ENCODE measurements at regions not wholly inside any gene's neighbourhood (a gene's known extent, or its start where the extent isn't known, plus 50 kb on each side); places are given as distances from the start of the nearest gene placed in this dataset.

DNA sequence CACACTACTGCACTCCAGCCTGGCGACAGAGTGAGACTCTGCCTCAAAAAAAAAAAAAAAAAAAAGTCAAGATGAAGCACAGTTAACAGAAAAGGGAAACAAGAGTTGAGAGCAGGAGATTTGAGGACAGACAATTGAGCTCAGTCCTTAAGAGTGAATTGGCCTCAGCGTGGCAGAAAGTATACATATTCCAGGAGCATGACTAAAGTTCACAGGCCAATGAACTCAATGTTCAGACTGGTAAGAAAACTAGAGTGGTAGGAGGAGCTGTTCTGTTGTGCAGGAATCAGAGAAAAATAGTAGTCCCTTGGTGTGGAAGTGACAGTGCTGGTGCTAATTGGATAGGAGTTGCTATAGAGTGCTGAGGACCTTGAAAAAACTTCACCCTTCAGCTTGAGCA lies 60.0 kb downstream of the NRN1 start:
- DNase-seq = no peak

DNA sequence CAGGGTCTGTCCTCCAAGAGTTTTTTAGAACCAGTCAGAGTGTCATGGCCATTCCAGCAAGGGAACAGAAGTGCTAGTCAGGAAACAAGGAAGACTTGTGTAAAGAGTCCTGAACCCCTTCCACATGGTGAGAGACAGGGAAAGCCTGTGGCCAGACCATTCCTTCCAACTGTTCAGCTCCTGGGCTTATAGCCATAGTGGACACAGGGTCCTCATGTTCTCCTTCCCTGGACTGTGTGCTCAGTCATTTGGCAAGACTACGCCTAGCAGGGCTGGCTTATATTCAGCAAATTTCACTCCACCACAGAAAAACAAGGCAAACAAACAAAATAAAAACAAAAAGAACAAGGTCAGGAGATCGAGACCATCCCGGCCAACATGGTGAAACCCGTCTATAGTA lies 60.5 kb downstream of the NRN1 start:
- no peak for DNase-seq

DNA sequence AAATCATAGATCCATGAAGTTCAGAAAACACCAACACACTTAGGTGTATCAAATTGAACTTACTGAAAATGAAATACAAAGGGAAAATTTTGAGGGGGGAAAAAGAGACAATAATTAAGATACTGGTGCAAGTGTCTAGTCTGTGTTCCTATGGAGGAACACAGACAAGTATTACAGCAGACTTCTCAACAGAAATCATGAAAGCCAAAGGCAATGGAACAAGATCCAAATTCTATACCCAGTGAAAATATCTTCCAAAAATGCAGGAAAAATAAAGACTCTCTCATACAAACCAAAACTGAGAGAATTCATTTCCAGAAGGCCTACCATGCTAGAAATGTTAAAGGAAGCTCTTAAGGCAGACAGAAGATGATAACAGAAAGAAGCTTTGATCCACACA lies 63.1 kb downstream of the NRN1 start:
- no peak for DNase-seq

DNA sequence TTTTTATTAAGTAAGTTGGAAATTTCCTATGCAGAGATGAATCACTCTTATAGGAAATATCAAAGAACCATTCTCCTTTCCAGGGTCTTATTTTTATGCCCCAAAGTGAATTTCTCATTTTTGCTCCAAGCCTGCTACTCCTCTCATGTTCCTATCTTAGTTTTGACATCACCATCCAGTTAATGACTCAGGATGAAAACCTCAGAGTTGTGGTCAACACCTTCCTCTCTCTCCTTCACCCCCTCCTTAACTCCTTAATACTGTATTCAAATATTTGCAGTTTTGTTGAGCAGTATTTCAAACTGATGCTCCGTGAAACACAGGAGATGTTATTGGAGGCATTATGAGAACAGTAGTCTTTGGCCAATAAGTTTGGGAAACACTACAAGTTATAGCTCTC lies 64.1 kb downstream of the NRN1 start:
- DNase-seq = no peak

DNA sequence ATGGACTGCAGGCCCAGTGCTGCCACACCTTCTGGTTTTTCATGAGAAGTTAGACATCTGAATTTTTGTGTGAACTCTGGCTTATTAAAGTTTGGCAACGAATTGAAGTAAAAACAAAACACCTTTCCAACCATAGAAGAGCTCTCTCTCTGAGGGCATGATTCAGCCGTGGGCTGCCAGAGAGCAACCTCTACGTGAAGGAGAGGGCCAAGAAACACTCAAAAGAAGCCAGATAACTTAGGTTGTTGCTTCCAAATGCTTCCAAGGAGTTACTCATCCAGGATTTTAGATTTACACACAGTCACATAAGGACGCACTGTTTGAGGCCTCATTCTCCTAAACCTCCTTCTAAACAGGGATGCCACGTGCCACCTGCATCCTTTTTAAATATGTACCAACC lies 65.5 kb downstream of the NRN1 start:
- DNase-seq = no peak

DNA sequence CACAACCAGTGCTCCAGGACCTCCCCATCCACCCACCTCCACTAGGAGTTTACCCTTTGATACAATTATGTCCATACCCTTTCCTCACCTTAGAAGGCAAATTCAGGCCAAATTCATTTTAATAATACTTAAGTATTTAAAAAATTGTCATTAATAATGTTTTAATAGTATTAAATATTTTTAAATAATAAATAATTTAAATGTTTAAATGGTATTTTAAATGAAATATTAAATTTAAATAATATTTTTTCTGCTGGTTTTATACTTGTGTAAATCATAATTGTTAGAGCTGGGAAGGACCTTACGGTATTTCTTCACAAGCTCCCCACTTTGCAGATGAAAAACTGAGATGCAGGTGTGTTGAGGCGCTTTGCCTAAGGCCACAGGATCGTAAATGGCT lies 67.8 kb downstream of the NRN1 start:
- no peak for DNase-seq

DNA sequence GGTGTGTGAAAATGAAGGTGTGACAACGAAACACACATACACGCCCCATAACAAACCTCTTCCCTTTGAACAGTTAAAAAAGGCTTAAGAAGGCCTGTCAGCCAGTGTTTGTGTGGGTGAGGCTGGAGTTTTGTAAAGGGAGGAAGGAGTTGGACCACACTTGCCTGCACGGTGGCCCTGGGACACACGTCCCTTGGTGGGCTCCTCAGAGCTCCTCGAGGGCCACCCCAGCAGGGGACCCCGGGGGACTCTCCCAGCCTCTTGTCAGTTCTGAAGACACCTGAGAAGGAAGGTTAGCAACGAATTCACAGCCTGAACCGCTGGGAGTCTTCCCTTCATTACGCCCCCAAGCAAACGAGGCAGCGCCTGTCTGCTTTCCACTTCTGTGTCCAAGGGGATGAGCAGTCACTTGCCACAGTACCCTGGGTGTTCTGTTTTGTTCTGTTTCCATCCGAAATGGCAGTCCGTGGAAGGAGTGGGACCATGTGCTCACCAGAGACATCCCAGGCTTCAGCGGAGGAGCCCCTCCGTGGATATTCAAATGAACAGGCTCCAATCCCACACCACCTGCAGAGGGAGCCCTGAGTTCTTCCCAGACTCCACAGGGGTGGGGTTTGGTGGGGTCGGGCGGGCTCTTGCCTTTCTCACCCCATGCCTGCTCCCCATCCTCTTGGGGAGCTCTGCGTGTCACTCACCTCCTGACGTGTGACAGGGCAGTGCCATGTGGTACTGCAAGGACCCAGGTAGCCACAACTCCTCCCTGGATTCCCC lies 68.6 kb downstream of the NRN1 start:
- DNase-seq = no peak

DNA sequence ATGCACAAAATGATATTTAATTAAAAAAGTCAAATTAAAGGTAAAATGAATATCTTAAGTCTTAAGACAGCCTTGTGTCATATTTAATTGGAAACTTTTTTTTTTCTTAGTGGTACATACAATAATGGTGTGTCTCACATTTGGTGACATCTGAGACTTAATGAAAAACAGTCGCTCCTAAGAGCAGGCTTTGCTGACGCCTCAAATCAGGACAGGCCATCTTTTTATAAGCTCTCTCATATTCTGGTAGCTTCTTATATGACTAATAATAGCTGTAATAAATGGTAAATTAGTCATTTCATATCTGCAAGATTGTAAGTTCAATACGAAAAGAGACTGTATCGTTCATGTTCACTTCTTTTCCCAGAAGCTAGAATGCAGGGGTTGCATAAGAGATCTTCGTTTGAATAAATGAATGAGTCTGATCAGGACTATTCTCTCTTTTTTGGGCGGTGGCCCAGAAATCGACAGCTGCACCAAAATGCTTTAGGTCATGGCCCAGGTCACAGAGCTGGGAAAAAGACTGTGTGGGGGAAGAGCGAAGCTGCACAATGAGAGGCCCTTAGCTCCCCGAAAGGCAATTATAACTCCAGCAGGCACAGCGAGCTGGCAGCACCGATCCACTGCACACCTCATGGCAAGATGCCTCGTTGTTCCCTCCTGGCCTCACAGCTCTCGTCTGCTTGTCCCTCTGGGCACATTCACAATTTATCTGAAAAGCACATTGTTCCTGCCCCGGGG lies 69.4 kb downstream of the NRN1 start:
- DNase-seq = no peak

DNA sequence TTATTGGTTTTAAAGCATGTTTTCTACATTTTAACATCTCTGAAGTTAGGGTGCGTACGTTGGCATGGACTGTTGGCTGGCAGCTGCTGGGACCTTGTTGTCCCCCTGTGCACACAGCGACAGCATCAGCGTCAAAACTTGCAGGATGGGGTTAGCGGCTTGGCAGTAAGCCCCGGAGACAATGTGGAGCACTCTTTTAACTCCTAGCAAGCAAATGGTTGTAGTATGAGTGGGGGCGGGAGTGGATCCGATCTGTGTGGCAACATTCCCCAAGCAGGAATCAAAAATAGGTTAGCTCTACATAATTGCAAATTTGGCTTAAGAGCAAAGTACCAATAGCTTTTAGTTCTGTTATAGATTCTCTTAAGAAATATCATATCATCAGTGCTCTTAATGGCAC lies 70.1 kb downstream of the NRN1 start:
- DNase-seq = no peak

DNA sequence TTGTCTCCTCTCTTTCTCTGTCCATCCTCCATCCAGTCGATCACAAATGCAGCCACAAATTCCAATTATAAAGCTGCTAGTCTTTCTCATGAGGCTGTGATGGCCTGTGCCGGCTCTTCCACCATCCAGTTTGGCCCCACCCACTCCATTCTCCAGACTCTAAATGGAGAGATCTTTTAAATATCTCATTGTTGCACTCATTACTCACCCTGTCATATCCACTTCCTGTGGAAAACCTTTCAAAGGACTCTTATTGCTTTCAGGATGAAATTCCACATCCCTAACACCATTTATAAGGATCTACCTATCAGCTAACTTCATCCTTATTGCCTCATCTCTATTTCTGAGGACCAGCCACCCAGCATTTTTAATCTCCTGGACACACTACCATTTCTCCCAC lies 70.6 kb downstream of the NRN1 start:
- no peak for DNase-seq

DNA sequence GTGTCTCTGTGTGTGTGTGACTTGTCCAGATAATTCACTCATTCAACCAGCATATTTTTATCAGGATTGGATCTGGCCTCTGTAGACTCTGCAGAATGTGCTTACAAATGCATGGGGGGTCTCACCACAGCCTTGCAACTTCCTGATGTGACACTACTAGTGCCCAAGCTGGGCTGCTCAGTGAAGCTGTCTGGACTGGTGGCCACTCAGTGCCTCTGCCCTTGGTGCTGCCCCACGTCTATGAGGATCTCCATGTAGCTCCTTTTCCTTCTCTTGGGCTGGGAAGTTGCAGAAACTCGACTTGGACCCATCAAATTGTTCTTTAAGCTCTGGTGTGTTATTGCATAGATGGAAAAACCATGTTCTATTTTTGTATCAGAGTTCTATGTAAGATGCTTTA lies 75.8 kb downstream of the NRN1 start:
- DNase-seq = no peak

DNA sequence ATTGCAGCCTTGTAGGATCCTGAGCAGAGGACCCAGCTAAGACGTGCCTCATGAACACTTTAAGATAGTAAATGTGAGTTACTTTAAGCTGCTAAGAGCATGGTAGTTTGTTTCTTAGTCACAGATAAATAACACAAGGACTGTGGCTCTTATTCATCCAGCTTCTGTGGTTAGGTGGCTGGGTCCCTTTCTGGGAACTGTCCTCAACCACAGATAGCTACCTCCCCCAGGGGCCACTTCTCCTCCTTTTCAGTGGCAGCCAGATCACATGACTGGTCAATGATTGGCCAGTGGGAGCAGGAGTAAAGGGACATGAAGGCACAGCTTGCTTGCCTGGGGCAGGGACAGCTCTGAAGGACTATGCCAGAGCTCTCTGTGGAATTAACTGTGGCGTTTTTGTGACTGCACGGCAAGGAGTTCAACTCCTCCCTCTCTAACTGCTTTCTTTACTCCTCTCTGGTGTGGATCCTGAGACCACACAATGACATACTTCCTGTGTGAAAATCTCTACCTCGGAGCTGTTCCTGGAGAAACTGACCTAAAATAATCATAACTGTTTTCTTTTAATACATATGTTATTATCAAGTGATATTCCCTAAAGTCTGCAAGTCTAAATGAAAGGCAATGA lies 76.5 kb downstream of the NRN1 start:
- no peak for DNase-seq

DNA sequence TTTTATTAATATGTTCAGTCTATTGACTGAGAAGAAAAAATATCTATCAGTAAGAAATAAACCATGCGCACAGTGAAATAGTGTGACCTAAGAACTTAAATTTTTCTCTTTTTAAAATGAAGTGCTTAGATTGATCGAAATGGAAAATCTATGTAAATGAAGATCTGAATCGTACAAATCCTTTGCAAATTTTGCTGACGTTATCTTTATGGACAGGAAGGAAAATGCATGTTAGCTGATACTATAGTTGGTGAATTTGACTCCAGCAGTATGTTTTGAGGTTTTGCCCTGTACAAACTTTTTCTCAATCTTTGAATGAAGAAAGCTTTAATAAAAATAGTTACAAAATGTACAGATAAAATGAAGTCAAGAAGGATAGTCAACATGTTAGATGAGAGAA lies 82.9 kb downstream of the NRN1 start:
- DNase-seq = no peak

DNA sequence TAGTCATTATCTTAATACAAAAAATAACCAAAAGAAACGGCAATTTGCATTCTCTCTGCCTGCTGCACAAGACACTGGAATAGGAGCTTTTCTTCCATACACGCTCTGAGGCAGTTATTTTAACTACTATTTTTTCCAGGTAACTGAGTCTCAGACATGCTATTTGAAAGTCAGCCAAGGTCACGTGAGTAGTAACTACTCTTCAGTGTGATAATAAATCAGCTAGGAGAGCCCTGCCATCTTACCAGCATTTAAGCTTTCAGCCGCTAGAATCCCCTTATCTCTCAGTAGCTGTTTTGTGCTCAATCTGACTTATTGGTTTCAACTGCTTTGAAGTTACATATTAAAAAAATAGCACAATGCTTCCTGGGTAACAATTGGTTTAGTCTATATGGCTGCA lies 84.5 kb downstream of the NRN1 start:
- DNase-seq = no peak

DNA sequence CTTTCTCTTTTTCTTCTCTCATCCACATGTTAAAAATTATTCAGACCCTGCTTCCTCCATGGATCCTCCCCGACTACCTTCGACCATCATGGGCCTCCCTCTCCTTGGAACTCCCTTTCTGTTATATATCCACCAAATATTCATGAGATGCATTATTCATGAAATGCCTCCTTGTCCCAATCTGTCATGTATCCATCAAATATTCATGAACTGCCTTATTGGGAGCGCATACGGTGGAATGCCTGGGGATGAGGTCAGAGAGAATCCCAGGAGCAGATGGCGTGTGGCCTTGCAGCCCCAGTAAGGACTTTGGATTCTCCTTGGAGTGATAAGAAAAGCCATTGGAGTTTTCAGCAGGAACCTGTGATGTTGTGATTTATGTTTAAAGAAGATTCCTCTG lies 97.0 kb downstream of the NRN1 start:
- DNase-seq = no peak

DNA sequence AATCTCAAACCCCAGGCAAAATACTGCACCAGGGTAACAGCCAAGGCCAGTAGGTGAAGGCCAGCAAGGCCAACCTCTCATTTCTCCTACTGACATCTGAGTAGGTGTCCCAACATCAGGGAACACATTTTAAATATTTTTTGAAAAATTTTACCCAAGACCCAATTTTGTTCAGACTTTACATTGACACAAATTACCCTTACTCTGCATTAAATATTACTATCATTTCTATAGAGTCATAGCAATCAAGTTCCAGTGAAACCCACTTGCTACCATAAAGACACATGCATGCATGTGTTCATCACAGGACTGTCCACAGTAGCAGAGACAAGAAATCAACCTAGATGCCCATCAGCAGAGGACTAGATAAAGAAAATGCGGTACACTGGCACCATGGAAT lies 99.9 kb downstream of the NRN1 start:
- DNase-seq = no peak

DNA sequence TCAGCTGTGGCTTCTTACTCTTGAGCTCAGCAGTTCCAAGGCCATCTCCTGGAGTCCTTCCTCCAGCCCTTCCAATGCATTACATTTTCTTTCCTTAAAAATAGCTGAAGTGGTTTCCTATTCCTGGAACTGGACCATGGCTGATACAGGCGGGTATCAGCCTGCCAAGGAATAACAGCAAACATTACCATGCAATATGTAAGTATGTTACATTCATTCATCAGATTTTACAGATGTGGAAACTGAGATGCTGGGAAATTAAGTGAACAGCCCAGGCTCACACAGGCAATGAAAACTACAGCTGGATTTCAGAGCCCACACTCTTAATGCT lies 100.4 kb downstream of the NRN1 start:
- no peak for DNase-seq

DNA sequence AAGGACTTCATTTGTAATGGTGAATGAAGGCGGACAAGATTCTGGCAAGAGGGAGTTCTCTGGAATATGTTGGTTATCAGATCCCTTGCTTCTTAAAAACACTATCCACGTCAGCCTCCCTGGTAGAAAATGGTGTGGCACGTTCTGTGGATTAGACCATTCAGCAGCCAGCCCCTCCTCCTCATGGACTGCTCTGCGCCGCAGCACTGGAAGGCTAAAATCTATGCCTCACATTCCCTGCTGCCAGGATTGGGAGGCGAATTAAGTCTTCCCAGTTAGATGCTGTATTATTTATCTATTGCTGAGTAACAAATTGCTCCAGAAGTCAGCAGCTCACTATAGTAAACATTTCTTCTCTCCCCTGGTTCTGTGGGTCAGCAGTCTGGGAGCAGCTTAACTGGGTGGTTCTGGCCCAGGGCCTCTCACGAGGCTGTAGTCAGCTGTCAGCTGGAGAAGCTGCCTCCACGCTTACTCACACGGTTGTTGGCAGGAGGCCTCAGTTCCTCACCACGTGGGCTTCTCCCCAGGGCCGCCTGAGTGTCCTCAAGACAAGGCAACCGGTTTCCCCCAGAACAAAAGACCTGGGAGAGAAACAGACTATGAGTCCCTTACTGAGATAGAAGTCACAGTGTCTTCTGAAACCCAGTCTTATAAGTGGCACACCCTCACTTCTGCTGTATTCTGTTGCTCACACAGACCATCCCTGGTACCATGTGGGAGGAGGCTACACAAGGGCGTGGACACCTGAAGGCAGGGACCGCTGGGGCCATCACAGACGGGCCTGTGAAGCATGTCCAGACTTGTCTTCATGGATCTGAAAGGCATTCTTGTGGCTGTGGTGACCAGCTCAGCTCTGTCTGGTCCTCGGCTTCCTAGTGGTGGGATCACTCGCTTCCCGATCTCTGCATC lies 101.0 kb downstream of the NRN1 start:
- DNase-seq = no peak

DNA sequence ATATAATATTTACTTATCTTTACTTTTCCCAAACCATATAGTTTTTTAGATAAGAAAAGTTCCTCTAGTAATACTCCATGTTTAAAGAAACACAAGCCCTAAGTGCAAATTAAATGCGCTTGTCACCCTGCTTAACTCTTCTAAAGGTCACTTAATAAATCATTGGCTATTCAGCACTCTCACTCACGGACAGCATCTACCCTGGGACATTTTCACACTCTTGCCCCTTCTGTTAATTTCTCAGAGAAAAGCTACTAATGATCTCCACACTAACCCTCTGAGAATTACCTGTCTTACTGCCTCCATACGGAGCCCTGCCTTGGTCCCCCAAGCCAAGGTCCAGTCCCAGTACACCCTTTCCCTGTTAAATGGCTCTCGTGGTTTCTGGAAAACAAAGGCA lies 102.2 kb downstream of the NRN1 start:
- no peak for DNase-seq

DNA sequence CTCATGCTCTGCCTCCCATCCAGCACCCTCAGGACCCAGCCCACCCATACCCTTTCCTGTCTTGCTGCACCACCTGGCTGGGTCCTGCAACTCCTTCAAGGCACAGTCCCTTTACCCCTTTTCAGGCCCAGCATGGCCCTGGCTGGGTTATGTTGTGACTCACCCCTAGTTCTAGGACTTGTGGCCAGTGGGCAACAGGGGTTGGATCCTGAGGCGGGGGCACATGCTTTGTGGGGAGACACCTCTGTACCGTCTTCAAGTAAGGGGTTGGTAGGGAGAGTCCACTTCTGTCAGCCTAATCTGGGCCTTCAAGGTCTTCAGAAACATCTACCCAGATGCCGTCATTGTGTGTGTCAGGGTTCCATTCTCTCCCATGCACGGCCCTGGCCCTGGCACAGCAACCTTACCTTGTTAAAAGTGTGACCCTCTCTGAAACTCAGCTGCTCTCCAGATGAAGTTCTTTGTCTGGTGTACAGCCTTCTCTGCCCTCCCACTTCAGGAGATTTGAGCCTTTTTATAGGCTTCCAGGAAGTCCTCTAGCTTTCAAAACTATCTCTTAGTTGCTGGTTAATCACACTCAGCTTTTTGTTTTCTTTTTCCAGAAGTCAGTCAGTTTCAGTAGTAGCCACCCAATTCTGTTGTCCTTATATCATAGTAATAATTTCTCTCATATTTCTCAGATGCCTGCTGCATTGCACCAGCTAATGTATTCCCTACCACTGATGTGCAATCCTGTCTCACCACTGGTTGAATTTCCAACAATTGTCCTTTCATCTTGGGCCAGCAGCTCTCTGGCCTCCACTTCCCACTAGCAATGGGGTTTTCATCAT lies 107.3 kb downstream of the NRN1 start:
- no peak for DNase-seq

DNA sequence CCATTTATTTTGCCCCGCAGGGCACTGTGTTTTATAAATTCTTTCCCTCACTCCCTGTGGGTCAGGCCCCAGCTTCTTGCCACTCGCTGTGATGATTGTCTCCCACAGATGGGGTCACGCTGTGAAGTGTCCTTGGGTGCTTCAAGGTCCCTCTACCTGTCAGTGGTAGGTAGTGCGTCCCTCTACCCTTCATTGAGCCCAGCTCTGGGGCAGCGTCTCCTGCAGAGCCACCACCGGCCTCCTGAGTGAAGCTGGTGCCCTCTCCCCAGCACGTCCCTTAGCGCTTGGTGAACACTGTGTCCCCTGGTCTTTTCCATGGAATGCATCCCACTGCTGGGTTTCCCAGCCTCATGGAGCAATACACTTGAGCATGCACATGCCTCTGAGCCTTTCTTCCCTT lies 108.2 kb downstream of the NRN1 start:
- no peak for DNase-seq

DNA sequence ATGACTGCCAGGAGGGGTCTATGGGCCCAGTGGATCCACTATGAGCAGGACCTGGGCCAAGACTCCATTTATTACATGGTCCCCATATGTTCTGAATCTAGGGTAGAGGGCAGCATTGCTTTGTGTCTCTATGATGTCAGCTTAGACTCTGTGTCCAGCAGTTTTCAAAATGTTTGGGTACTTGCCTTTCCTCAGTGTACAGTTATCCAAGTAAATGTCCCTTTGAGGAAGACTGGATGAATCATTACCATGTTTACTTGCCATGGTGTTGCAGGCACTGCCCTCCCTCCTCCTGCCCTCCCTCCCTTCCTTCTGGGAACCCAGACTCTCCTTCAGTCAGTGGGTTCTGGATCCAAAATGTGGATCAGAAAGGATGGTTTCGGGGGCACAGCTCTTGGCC lies 108.6 kb downstream of the NRN1 start:
- DNase-seq = no peak
